Skin epidermis (tissue), 12 donors: ENCODE measurements at regions not wholly inside any gene's neighbourhood (a gene's known extent, or its start where the extent isn't known, plus 50 kb on each side); places are given as distances from the start of the nearest gene placed in this dataset.
"Not testable (repeated sequence)": the region's sequence is repeated elsewhere in the genome, so short reads cannot be mapped to it uniquely, and the experiment has no call there.

Experiments
- H3K27ac ChIP-seq, 21 experiments: fragments of 200-600 bp; sonication (generic) in 11 of 21; one replicate each; pipeline ENCODE4 v1.5.0; 2020; ENCODE audit warnings: mild to moderate bottlenecking in 3 of 21, inconsistent platforms in 2 of 21, moderate library complexity in 2 of 21
- H3K4me3 ChIP-seq, 7 experiments: fragments of 200-600 bp; sonication (generic) in 2 of 7; one replicate each; pipeline ENCODE4 v1.5.0; 2020; ENCODE audit warnings: inconsistent platforms in 2 of 7, mild to moderate bottlenecking in 2 of 7, moderate library complexity in 1 of 7

DNA sequence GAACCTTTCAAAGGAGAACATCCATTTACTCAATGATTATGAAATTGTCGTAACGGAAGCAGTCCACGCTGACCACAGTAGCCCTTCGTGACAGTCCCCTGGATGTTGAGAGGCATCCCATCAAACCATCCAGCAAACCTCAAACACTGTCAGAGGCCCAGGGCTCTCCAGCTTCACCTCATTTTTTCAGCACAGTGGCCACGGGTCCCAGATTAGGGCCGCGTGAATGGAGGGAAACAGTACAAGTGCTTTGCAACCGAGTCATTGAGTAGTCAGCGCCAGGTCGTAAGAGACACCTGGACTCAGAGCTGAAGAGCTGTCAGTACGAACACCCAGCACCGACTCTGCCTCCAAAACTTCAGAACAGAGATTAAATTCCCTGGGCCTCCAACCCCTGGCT lies 552.5 kb upstream of the SALL3 start:
- no peak overlapping the region for H3K4me3 ChIP-seq

GRCh38 chr18:78429127-78430108 lies 550.2 kb upstream of the SALL3 start:
- Histone ChIP-seq H3K27ac (no peak overlapping the region), H3K4me3 (no peak overlapping the region)

More for the DNA sequence above, 552.5 kb upstream of the SALL3 start:
- H3K27ac ChIP-seq: no peak overlapping the region

GRCh38 chr18:78430131-78430758 lies 549.4 kb upstream of the SALL3 start:
- Histone ChIP-seq H3K27ac (no peak overlapping the region), H3K4me3 (no peak overlapping the region)

- H3K4me3 ChIP-seq: no peak overlapping the region
- no peak overlapping the region for H3K27ac ChIP-seq
These were observed 548.0 kb upstream of the SALL3 start for GRCh38 chr18:78431606-78432005.

DNA sequence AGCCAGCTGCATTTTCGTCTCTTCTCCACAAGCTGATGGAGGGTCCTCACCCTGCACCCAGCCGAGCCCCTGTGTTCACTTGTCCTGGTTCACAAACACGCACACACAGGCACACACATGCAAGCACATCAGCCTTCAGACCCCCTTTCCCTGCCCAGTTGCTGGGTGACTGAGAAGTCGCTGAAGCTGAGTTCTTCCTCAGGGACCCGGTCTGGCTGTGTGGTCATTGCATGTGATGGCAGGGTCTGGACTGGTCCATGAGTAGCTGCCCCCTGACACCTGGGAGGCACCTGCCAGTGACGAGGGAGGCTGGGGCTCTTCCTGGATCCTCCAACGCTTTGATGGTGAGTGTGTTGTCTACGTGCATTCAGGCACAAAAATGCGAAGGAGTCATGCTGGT lies 546.1 kb upstream of the SALL3 start:
- Histone ChIP-seq H3K27ac (no peak overlapping the region), H3K4me3 (no peak overlapping the region)

- no peak overlapping the region for H3K27ac ChIP-seq
- H3K4me3 ChIP-seq: no peak overlapping the region
These were observed 543.5 kb upstream of the SALL3 start for GRCh38 chr18:78436110-78436509.

- H3K27ac ChIP-seq, H3K4me3 ChIP-seq: not testable (repeated sequence)
These were observed 541.4 kb upstream of the SALL3 start for GRCh38 chr18:78438235-78438634.

- no peak overlapping the region for H3K4me3 ChIP-seq
- no peak overlapping the region for H3K27ac ChIP-seq
These were observed 533.7 kb upstream of the SALL3 start for GRCh38 chr18:78445880-78446279.

DNA sequence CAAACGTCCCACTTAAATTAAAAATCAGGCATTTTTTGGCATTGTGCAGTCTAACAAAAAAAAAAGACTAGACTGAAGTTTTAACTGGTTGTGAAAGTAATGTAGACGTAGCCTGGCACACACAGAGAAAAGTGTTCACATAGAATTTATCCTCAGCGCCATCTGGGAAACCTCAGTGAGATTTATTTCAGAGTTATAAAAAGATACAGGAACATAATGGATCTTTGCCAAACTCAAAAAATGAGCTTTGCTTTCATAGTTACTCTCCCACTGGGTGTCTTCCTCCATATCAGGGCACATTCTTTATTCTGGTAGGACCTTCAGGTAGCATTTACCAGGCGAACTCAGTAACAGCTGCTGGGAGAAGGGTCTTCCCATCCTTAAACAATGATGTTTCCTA lies 532.4 kb upstream of the SALL3 start:
- Histone ChIP-seq H3K27ac (no peak overlapping the region), H3K4me3 (no peak overlapping the region)

DNA sequence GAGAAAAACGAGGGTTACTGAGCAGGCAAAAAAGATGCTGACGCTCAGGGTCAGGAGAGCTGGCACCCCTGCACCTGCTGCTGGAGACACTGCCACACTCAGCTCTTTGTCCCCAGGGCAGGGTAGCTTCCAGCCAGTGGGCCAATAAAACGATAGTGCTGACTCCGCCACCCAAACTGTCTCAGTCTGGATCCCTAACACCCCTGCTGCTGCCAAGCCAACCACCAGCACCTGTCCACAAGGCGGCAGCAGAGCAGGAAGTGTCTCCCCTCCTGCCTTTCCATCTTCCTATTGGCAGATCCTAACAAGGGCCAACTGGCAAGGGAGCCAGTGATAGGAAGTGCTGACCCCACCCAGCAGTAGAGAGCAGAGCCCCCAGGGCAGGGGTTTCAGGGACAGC lies 531.5 kb upstream of the SALL3 start:
- Histone ChIP-seq H3K27ac (no peak overlapping the region), H3K4me3 (no peak overlapping the region)

GRCh38 chr18:78448591-78448990 lies 531.0 kb upstream of the SALL3 start:
- Histone ChIP-seq H3K4me3 (no peak overlapping the region), H3K27ac (no peak overlapping the region)

- Histone ChIP-seq H3K4me3 (no peak overlapping the region), H3K27ac (no peak overlapping the region)
These were observed 525.4 kb upstream of the SALL3 start for GRCh38 chr18:78454221-78454620.

DNA sequence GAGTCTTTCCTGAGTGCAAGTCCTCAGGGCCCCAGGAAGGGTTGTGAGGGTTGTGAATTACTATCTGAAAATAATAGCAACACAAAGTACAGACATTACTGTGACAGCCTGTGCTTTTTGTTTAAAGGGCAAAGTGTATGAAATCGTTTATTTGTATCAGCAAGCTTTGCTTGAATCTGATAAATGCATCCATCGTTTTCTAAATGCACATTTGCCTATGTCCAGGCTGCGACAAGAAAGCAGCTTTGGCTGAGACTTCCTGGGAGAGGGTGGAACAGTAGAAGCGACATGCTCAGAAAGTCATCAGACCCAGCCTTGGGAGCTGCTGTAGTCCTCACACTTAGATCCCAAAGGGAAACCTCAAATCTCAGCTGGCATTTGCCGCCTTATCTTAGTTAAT lies 524.2 kb upstream of the SALL3 start:
- no peak overlapping the region for H3K4me3 ChIP-seq
- H3K27ac ChIP-seq: no peak overlapping the region

DNA sequence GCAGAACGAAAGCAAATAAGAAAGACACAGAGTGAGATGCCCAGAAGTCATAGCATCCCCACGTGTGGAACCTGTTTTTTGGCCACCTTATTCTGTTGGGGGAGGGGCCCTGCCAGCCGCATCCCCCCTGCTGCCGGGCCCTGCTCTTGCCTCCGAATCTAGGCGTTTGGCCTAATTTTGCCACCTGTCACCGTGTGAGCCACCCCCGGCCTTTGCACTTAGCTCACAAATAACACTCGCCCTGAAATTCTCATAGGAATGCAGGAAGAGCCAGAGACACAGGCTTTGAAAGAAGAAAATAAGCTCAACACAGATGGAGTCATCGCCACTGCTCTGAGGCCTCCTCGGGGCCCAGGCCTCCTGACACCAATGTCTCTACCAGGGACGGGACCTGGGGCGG lies 522.6 kb upstream of the SALL3 start:
- H3K4me3 ChIP-seq: no peak overlapping the region
- no peak overlapping the region for H3K27ac ChIP-seq

GRCh38 chr18:78457731-78458130 lies 521.9 kb upstream of the SALL3 start:
- Histone ChIP-seq H3K27ac (no peak overlapping the region), H3K4me3 (no peak overlapping the region)

DNA sequence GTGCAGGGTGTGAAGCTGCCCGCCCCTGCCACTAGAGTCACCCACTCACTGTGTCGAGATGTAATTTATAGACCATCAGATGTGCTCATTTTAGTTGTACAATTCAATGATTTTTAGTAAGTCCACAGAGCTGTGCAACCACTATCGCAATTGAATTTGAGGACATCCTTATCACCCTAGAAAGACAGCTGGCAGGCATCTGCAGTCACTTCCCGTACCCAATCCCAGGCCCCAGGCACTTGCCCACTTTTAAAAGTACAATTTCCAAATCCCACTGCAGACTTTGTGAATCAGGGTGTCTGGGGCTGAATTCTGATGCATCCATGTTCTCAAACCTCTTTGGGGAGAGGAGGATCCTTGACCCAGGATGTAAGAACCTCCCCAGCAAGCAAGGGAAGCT lies 521.3 kb upstream of the SALL3 start:
- Histone ChIP-seq H3K4me3 (no peak overlapping the region), H3K27ac (no peak overlapping the region)

DNA sequence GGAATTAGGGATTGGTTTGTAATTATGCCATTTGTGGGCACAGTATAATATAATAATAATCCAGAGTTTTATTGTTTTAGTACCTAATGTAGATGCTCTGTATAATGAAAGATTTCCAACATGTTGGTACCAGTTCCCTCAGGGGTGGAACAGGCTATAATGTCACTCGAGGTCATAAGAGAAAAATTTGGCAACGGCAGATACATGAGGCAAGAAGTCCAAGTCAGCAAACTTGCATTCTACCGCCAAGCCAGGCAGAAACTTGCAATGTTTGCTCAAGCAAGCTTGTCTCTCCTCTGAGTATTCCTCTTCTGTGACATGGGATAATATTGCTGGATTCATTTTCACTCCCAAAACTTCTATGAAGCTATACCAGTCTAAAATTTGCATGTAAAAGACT lies 520.0 kb upstream of the SALL3 start:
- no peak overlapping the region for H3K4me3 ChIP-seq
- no peak overlapping the region for H3K27ac ChIP-seq

GRCh38 chr18:78460558-78460957 lies 519.1 kb upstream of the SALL3 start:
- Histone ChIP-seq H3K27ac (no peak overlapping the region), H3K4me3 (no peak overlapping the region)

DNA sequence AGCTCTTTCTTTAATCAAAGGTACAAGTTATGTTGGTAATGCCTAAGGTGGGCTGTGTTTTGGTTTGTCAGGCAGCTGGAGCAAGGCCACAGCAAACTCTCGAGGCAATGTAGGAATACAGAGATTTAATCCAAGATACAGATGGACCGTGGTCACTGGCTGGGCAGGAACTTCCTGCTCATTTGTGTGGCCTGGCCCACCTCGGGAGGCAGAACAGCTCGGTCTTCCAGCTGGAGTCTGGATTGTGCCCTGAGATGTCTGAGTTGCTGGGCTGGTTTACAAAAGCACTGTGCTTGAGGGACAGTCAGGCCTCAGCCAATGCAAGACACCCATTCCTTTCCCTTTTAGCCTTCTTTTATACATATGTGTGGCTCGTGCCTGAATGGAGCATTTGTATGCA lies 506.1 kb upstream of the SALL3 start:
- H3K27ac ChIP-seq: no peak overlapping the region
- H3K4me3 ChIP-seq: no peak overlapping the region

- Histone ChIP-seq H3K27ac (no peak overlapping the region), H3K4me3 (no peak overlapping the region)
These were observed 501.8 kb upstream of the SALL3 start for GRCh38 chr18:78477840-78478239.

GRCh38 chr18:78479443-78479842 lies 500.2 kb upstream of the SALL3 start:
- no peak overlapping the region for H3K4me3 ChIP-seq
- H3K27ac ChIP-seq: no peak overlapping the region
